GM19328 (cell line): ENCODE measurements at regions not wholly inside any gene's neighbourhood (a gene's known extent, or its start where the extent isn't known, plus 50 kb on each side); places are given as distances from the start of the nearest gene placed in this dataset.
"Not testable (repeated sequence)": the region's sequence is repeated elsewhere in the genome, so short reads cannot be mapped to it uniquely, and the experiment has no call there.

Experiments
- ATAC-seq: cut with Tn5 transposase; IDR thresholded peaks from one replicate; pipeline ENCODE4 v1.9.1; 2021; ENCODE audit warnings: mild to moderate bottlenecking, moderate library complexity; ENCODE audit not compliant: unreplicated experiment

DNA sequence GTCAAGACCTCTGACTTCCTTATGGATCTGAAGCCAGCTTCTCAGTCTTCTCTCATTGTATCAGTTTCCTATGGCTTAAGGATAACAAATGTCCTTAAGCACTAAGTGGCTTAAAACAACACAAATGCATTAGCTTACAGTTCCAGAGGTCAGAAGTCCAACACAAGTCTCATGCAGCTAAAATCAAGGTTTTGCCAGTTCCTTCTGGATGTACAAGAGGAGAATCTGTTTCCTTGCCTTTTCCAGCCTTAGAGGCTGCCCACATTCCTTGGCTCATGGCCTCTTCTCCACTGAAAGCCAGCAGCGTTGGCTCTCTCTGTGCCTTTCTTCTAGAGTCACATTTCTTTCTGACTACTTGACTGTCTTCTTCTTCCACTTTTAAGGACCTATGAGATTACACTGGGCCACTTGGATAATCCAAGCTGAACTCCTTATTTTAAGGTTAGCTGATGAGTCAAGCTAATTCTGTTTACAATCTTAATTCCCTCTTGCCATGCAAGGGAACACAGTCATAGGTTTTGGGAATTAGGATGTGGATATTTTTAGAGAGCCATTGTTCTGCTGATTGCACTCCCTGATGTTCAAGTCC, 179.0 kb downstream of the BCAS1 start:
- no peak for ATAC-seq

- ATAC-seq = no peak
These were observed 179.7 kb downstream of the BCAS1 start for GRCh38 chr20:53890443-53891305.

DNA sequence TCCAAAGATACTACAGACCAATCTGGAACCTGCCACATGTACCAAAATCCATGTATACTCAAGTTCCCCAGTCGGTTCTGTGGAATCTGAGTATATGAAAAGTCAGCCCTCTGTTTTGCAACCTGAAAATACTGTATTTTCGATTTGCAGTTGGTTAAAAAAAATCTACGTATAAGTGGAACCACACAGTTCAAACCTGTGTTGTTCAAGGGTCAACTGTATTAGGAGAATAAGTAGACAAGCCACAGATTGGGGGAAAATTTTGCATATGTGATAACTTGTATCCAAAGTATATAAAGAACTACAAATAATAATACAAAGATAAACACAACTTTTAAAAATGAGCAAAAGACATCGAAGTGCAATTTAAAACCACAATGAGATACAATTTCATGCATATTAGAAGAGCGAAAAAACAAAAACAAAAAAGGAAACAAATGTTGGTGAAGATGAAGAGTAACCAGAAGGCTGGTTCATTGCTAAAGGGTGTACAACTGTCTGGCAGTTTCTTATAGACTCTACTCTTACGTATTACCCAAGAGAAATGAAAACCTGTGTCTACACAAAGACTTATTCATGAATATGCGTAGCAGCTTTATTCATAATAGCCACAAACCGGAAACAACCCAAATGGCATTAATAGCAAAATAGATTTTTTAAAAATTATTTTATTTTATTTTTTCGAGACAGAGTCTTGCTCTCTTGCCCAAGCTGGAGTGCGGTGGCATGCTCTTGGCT, 180.8 kb downstream of the BCAS1 start:
- no peak for ATAC-seq

- no peak for ATAC-seq
These were observed 181.4 kb downstream of the BCAS1 start for GRCh38 chr20:53888951-53889350.

GRCh38 chr20:53888510-53888909, 181.9 kb downstream of the BCAS1 start:
- ATAC-seq = no peak

- no peak for ATAC-seq
These were observed 182.4 kb downstream of the BCAS1 start for GRCh38 chr20:53887973-53888372.

DNA sequence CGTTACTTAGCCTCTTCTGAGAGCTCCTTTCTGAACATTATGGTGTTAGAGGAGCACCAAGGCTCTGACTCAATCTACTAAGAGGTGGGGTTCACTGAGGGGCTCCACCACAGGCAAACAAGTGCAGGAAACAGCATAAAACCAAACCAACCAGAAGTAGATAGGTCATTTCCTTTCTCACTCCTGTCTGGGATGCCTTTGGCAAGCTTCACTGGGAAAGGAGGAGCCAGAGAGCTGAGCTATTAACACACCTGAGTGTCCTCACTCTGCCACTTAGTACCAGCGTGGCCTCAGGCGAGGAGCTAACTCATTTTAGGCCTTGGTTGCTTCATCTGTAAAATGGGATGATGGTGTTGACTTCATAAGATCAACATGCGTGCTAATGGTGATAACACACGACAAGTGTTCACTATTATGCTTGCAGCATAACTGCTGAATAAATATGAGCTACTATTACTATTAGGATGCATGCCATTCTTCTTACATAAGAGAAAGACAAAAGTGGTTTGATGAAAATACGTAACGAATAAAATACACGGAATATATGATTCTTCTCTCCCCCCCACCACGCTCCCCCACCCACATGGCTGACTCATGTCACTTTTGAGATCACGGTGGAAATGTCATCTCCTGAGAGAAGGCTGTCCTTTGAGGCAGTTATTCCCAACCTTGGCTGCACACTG, 185.4 kb downstream of the BCAS1 start:
- no peak for ATAC-seq

- ATAC-seq = no peak
These were observed 187.1 kb downstream of the BCAS1 start for GRCh38 chr20:53883098-53883911.

- not testable (repeated sequence) for ATAC-seq
These were observed 187.9 kb downstream of the BCAS1 start for GRCh38 chr20:53882438-53882986.

- no peak for ATAC-seq
These were observed 189.0 kb downstream of the BCAS1 start for GRCh38 chr20:53881362-53881761.

DNA sequence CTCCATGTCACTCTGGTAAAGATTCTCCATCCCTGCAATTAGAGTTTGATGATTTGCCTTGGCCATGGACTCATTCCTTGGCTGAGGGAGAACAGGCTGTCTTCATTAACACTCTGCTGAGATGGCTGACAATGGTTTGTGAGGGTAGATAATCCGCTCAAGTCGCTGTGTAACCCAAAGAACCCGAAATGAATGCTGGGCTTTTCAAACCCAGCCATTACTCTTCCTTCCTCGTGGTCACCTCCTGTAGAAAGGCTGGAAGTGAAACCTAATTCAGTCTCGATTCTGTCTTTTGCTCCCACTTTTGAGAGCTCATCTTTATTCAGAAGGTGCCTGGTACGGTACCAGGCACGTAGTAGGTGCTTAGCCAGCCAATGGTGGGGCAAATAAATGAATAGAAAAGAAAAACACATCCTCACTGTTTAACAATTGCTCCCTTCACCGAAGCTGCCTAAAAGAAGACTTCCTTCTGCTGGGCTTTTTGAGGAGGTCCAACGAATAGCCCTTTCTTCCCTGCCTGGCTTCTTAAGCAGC, 190.2 kb downstream of the BCAS1 start:
- ATAC-seq = no peak

- ATAC-seq = no peak
These were observed 191.2 kb downstream of the BCAS1 start for GRCh38 chr20:53879048-53879684.

GRCh38 chr20:53878262-53879047, 191.9 kb downstream of the BCAS1 start:
- ATAC-seq = no peak

- no peak for ATAC-seq
These were observed 193.4 kb downstream of the BCAS1 start for GRCh38 chr20:53876956-53877355.

GRCh38 chr20:53876470-53876869, 193.9 kb downstream of the BCAS1 start:
- ATAC-seq = no peak

GRCh38 chr20:53875452-53875851, 194.9 kb downstream of the BCAS1 start:
- ATAC-seq = no peak

GRCh38 chr20:53874706-53875105, 195.7 kb downstream of the BCAS1 start:
- no peak for ATAC-seq

GRCh38 chr20:53874104-53874503, 196.3 kb downstream of the BCAS1 start:
- ATAC-seq = no peak

DNA sequence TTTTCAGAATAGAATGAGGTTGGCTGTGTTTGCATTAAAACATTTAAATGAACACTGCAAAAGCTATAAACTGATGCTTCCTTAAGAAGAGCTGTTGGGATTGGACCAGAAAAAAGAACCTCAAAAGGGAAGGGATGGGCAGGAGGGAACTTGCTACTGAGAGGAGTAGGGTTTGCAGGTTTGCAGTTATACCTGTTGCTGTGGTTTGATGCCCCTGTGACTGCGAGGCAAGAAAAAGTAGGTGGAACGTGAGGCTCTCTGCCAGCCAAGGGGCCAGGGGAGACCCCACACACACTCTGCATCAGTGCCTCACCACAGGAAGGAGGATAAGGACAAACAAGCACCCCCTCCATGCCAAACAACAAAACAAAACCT, 197.2 kb downstream of the BCAS1 start:
- ATAC-seq = no peak
